Spinal cord (tissue), 9 donors: ENCODE measurements at regions not wholly inside any gene's neighbourhood (a gene's known extent, or its start where the extent isn't known, plus 50 kb on each side); places are given as distances from the start of the nearest gene placed in this dataset.
A peak's percentile ranks its signal among the peaks of the same experiment; 100 is the strongest.

Experiments used
- DNase-seq, 6 donors: peaks; one replicate each; pipeline versions ENCODE4 v3.0.0 to v3.0.0-alpha.2; 2013 to 2015; ENCODE audit warnings: low spot score in 6 of 6, low read depth in 4 of 6
- H3K27ac ChIP-seq: one replicate; pipeline ENCODE4 v1.5.1; 2013; ENCODE audit warnings: low read depth, low read length, control low read depth
- H3K27me3 ChIP-seq: one replicate; pipeline ENCODE4 v1.6.1; 2013; ENCODE audit warnings: low read length; ENCODE audit not compliant: control insufficient read depth, insufficient read depth
- H3K36me3 ChIP-seq: one replicate; pipeline ENCODE4 v1.6.1; 2013; ENCODE audit warnings: low read length; ENCODE audit not compliant: control insufficient read depth, insufficient read depth
- H3K4me1 ChIP-seq: one replicate; pipeline ENCODE4 v1.6.1; 2013; ENCODE audit warnings: low read length; ENCODE audit not compliant: control insufficient read depth, insufficient read depth
- H3K4me3 ChIP-seq: one replicate; pipeline ENCODE4 v1.5.1; 2013; ENCODE audit warnings: low read depth, low read length, control low read depth
- H3K9me3 ChIP-seq: one replicate; pipeline ENCODE4 v1.6.1; 2013; ENCODE audit warnings: low read length; ENCODE audit not compliant: control insufficient read depth, insufficient read depth
- WGBS: methylation state at CpG from one replicate; pipeline ENCODE4 v1.1.5; 2013; ENCODE audit warnings: missing lambda C conversion rate; ENCODE audit not compliant: insufficient coverage; 5-methylcytosine and 5-hydroxymethylcytosine counted together
- donor health status: healthy.

DNA sequence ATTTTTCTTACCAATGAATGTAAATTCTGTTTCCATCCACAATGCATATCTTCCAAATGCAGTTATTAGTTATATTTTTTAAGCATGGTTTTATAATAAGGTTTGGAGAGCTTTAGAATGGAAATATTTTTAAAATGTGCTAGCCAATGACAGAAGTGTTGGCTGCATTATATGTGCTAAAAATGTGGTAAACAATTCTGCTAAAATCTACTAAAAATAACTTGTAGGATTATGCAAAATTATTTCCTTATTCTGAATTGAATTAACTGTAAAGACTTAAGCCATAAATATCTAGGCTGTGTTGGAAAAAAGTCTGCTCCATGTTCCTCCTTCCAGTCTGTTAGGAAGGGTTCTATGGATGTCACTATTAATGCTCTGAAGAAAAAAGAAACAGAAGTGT lies 503.3 kb downstream of the PRR16 start:
- peak in 1 of 6 donors; percentile 58 for DNase-seq
- Histone ChIP-seq H3K27ac (no peak overlapping the region), H3K4me3 (no peak overlapping the region), H3K27me3 (no peaks in the 10 kb centered on the region), H3K36me3 (no peaks in the 10 kb centered on the region), H3K9me3 (no peaks in the 10 kb centered on the region), H3K4me1 (no peaks in the 10 kb centered on the region)

DNA sequence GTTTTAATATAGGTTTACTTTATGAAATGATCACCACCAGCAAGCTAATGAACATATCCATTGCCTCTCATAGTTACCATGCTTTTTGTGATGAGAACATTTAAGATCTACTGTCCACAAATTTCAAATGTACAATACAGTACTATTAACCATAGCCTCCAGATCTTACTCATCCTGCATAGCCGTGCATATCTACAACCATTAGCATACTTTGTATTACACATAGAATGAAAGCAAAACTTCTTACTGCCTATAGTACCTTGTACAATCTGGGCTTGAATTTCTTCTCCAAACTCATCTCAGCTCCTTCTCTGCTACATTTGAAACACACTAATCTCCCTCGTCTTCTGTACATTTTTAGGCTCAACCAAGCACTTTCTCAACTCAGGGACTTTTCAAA lies 510.6 kb downstream of the PRR16 start:
- no peak for DNase-seq
- H3K36me3 ChIP-seq, result no peaks in the 10 kb centered on the region
- H3K27ac ChIP-seq, result no peak overlapping the region
- H3K27me3 ChIP-seq, result no peaks in the 10 kb centered on the region
- H3K4me1 ChIP-seq, result no peaks in the 10 kb centered on the region
- H3K4me3 ChIP-seq, result no peak overlapping the region
- no peaks in the 10 kb centered on the region for H3K9me3 ChIP-seq
- WGBS, result 90% methylated on average over 2 of the region's 2 CpGs

DNA sequence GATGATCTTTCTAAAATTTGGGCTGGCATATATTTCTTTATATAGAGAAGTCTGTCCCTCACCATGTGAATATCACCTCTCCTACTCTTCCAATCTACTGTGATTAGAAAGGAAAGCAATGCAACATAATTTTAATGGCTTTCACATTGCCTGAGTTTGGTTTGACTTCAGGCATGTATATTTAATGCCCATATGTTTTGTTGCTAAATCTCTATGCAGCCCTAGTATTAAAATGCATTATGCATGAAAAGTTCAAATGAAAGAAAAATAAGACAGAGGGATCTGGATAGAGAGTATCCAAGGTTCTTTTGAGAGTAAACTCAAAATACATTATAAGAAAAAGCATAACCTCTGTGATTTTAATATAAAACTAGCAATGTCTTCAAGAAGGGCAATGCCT lies 518.3 kb downstream of the PRR16 start:
- peak in 1 of 6 donors; percentile 23 for DNase-seq
- Histone ChIP-seq H3K27ac (no peak overlapping the region), H3K27me3 (no peaks in the 10 kb centered on the region), H3K36me3 (no peaks in the 10 kb centered on the region), H3K9me3 (no peaks in the 10 kb centered on the region), H3K4me1 (no peaks in the 10 kb centered on the region), H3K4me3 (no peak overlapping the region)

DNA sequence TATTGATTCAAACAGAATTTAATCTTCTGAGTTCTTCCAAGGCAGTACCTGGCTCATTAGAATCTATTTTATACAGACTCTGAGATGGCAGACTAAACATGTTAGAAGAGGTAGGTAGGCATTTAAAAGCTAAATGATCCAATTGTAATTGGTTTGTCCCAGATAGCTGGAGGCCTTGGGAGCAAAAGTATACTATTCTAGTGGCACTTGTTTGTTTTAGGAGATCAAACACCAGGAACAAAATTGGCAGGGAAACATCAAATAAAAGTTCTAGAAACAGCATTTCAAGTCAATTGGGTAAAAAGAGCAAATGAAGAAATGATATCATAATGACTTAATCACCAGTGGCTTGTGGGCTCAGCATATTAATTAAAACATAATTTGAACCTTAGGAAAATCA lies 521.4 kb downstream of the PRR16 start:
- Histone ChIP-seq H3K27ac (no peak overlapping the region), H3K36me3 (no peaks in the 10 kb centered on the region), H3K4me1 (no peaks in the 10 kb centered on the region), H3K4me3 (no peak overlapping the region), H3K9me3 (no peaks in the 10 kb centered on the region), H3K27me3 (no peaks in the 10 kb centered on the region)
- DNase-seq, result no peak

DNA sequence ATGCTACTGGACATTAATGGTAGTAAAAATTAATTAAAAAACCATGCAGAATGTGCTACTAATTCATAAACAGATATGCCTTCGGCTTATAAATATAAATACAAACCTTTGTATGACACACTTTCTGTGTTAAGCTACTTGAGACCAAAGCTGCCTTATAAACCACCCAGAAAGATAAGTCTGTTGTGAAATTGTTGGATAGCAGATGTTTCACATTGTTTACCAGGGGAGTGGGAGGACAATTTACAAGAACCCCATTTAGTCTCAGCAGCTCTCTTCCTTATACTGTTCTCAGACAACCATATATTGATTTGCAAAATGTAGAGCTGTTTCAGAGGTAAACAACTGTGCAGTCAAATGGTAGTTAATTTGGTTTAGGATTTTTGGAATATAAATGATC lies 524.4 kb downstream of the PRR16 start:
- Histone ChIP-seq H3K36me3 (no peaks in the 10 kb centered on the region), H3K4me3 (no peak overlapping the region), H3K27ac (no peak overlapping the region), H3K27me3 (no peaks in the 10 kb centered on the region), H3K4me1 (no peaks in the 10 kb centered on the region), H3K9me3 (no peaks in the 10 kb centered on the region)
- peak in 1 of 6 donors; percentile 30 for DNase-seq
- whole genome bisulfite sequencing, result no CpG with 5 or more reads among the region's 1 CpG

DNA sequence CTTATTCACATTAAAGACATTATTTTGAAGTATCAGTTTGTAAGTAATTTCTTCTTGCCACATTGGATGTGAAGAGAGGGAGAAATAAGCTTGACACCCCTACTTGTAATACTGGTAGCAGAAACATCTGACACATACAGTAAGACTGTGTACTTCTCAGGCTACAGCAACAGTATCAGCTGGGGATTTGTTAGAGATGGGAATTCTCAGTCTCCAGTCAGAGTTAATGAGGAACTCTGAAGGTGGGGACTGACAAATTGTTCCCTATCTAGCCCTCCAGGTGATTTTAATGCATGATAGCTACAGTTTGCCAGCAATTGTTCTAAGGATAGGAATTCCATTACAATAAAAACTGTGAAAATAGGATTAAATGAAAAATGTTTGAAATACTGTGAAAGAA lies 524.8 kb downstream of the PRR16 start:
- Histone ChIP-seq H3K4me1 (no peaks in the 10 kb centered on the region), H3K4me3 (no peak overlapping the region), H3K36me3 (no peaks in the 10 kb centered on the region), H3K27me3 (no peaks in the 10 kb centered on the region), H3K9me3 (no peaks in the 10 kb centered on the region), H3K27ac (no peak overlapping the region)
- peak in 2 of 6 donors; percentile 8 to 64 for DNase-seq

DNA sequence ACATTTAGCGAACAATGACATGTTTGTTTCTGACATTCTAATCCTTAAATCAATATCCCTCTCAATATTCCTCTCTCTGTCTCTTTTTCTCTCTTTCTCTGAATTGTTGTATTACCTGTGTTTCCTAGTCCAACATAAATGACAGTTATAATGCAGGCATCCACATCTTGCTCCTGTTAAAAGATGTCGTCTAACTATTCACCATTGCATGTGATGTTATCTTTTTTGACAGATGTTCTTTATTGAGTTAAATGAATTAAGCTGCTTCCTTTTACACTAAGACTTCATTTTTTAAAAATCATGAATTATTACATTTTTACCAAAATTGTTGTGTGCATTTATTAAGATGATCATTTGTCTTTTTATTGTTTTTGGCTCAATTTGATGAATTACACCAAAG lies 527.5 kb downstream of the PRR16 start:
- Histone ChIP-seq H3K36me3 (no peaks in the 10 kb centered on the region), H3K9me3 (no peaks in the 10 kb centered on the region), H3K4me3 (no peak overlapping the region), H3K4me1 (no peaks in the 10 kb centered on the region), H3K27ac (no peak overlapping the region), H3K27me3 (no peaks in the 10 kb centered on the region)
- no CpG with 5 or more reads among the region's 2 CpGs for WGBS
- DNase-seq, result no peak

DNA sequence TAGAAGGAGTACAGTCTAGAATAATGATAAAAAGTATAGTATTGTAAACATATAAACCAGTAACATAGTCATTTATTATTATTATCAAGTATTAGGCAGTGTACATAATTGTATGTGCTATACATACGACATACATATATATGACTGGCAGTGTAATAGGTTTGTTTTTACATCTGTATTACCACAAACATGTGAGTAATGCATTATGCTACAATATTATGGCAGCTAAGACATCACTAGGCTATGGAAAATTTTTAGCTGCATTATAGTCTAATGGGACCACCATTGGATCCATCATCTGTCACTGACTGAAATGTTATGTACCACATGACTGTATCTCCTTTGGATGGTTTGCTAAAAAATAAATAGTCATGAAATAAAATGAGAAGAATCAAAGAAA lies 530.0 kb downstream of the PRR16 start:
- Histone ChIP-seq H3K27ac (no peak overlapping the region), H3K4me3 (no peak overlapping the region), H3K4me1 (no peaks in the 10 kb centered on the region), H3K27me3 (no peaks in the 10 kb centered on the region), H3K36me3 (no peaks in the 10 kb centered on the region), H3K9me3 (no peaks in the 10 kb centered on the region)
- WGBS, result no CpG with 5 or more reads among the region's 1 CpG
- DNase-seq, result no peak

DNA sequence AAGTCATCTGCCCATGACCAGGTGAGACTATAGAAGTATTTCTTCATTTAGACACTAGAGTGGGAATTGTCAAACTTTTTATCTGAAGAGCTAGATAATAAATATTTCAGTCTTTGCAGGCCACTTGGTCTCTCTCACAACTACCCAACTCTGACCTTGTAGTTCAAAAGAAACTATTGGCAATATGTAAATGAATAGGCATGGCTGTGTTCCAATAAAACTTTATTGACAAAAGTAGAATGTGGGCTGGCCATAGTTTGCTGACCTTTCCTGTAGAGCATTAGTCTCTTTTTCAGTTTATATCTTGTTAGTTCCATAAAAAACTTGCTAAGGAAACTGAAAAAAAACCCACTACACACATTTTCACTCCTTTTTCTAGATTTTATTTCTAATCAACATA lies 535.5 kb downstream of the PRR16 start:
- no peak for DNase-seq
- H3K27ac ChIP-seq, result no peak overlapping the region
- no peaks in the 10 kb centered on the region for H3K27me3 ChIP-seq
- H3K4me3 ChIP-seq, result no peak overlapping the region
- no peaks in the 10 kb centered on the region for H3K9me3 ChIP-seq
- H3K36me3 ChIP-seq, result no peaks in the 10 kb centered on the region
- H3K4me1 ChIP-seq, result no peaks in the 10 kb centered on the region

DNA sequence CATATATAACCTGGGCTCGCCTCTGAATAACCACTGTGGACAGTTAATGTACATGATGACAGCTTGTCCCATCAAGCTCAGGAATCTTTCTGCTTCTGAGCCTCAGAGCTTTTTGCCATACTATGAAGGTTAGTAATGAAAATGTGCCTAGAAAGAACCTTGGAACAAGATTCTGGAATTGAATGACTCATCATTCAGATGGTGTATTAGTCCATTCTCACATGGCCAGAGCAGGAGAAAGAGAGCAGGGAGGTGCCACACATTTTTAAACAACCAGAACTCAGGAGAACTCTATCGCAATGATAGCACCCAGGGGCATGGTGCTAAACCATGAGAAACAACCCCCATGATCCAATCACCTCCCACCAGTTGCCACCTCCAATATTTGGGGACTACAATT lies 542.1 kb downstream of the PRR16 start:
- Histone ChIP-seq H3K4me1 (no peaks in the 10 kb centered on the region), H3K36me3 (no peaks in the 10 kb centered on the region), H3K4me3 (no peak overlapping the region), H3K9me3 (no peaks in the 10 kb centered on the region), H3K27me3 (no peaks in the 10 kb centered on the region), H3K27ac (no peak overlapping the region)
- DNase-seq, result no peak
- WGBS, result 100% methylated on average over 1 of the region's 2 CpGs

DNA sequence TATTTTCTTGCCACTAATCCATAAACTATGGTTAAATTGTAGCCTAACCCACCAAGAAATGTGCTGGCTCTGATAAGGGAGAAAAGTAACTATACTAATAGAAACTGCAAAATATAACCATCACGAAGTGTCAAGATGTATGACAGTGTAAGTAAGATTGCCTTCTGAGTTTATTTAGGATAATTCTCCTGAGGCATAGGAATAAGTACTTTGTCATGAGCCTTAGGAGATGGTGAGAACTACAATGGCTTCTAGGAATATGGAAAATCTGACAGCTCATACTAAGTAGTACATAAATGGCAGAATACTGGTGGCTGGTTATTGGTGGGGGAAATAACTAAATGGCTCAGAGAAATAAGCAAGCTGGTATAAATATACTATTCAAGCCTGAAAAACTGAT lies 543.9 kb downstream of the PRR16 start:
- WGBS, result no CpG with 5 or more reads among the region's 1 CpG
- H3K9me3 ChIP-seq, result no peaks in the 10 kb centered on the region

More for the DNA sequence above, 543.9 kb downstream of the PRR16 start:
- DNase-seq, result no peak
- Histone ChIP-seq H3K4me3 (no peak overlapping the region), H3K27ac (no peak overlapping the region), H3K27me3 (no peaks in the 10 kb centered on the region), H3K36me3 (no peaks in the 10 kb centered on the region), H3K4me1 (no peaks in the 10 kb centered on the region)
